ENCODE measurements at regions not wholly inside any gene's neighbourhood (a gene's known extent, or its start where the extent isn't known, plus 50 kb on each side); places are given as distances from the start of the nearest gene placed in this dataset.

DNA sequence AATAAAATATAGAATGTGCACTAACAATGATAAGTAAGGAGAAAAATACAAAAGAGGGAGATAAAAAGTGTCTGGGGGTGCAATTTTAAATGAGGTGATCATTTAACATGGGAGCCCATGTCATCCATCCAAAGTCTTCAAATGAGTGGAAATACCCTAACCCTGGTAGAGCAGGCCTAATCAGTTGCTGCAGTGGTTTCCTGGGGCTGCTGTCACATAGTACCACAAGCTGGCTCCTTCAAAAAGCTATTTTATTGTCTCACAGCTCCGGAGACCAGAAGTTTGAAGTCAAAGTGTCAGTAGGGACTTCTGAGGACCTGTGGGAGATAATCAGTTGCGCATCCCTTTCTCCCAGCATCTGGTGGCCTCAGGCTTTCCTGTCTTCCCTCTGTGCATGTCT is 717.9 kb downstream of the DIAPH3 start:
- H3F3A ChIP-seq (ENCODE audit: insufficient read depth, low read depth) = no peaks in the 10 kb centered on the region
- TF ChIP-seq CTCF (conservative IDR thresholded peaks at IDR 0.05) = no peak
- no peak for TF ChIP-seq EZH2 (IDR thresholded peaks at IDR 0.05; ENCODE audit: low read depth)
- ChIA-PET CTCF (no interaction called here), POLR2A (ENCODE audit: unreplicated experiment) (no interaction called here)
- intact Hi-C loops (cut with micrococcal nuclease; ENCODE audit: unreplicated experiment) = no loop called here
- H3K4me1 ChIP-seq (replicated peaks; ENCODE audit: insufficient read depth) = no peaks in the 10 kb centered on the region
- no peak overlapping the region for H2AFZ ChIP-seq
- H3K9me3 ChIP-seq (ENCODE audit: insufficient read depth, low read depth) = no peaks in the 10 kb centered on the region
- H3K27me3 ChIP-seq (ENCODE audit: insufficient read depth, low read depth) = no peaks in the 10 kb centered on the region
- H3K4me3 ChIP-seq = no peak overlapping the region
- H4K20me1 ChIP-seq (ENCODE audit: insufficient read depth) = no peaks in the 10 kb centered on the region
- H3K36me3 ChIP-seq (ENCODE audit: low read depth) = no peaks in the 10 kb centered on the region
- DNase-seq = no peak
- H3K4me2 ChIP-seq = no peak overlapping the region
- no TSS peak for BruUV-seq (replicated peaks)
- H3K79me2 ChIP-seq (ENCODE audit: low read depth) = no peaks in the 10 kb centered on the region
- H3K27ac ChIP-seq = no peak overlapping the region
- no peaks in the 10 kb centered on the region for H3K9me2 ChIP-seq (ENCODE audit: insufficient read depth)

DNA sequence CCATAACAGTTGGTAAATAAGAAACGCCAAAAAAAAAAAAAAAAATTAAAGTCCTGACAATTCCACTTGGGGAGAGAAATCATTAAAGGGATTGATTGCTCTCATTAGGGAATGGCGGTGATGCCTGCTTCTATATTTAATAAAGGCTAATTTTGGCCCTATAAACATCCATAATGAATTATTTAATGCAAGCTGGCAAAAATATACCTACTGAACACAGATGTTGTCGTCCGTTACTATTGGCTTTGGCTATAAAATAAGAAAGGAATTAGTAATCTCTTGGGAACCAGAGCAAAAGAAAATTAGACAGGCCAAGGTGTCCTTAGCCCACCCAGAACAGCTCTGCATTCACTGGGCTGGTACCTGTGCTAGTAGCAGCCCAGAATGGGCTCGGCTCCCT is 717.3 kb downstream of the DIAPH3 start:
- BruUV-seq (replicated peaks) = no TSS peak
- H3K4me1 ChIP-seq (replicated peaks; ENCODE audit: insufficient read depth) = no peaks in the 10 kb centered on the region

DNA sequence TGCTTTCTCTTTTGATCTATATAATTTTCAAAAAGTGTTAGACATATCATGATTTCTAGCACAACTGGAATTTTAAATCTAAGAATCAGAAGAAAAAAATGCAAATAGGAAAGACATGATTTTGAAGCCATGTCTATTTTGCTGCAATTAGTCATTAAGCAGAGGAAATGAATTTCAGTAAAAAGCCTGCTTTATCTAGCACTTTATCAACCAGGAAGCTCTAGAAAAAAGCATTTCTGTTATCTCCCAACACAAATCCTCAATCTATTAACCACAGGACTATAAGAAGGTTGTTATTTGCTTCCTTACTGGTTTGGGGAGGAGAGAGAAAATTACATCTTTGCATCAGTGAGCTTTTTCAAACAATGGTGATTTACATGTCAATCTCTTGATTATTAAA is 716.7 kb downstream of the DIAPH3 start:
- Histone ChIP-seq H3K4me3 (no peak overlapping the region), H3K9me3 (ENCODE audit: insufficient read depth, low read depth) (no peaks in the 10 kb centered on the region), H3K4me1 (replicated peaks; ENCODE audit: insufficient read depth) (no peaks in the 10 kb centered on the region), H3K9me2 (ENCODE audit: insufficient read depth) (no peaks in the 10 kb centered on the region), H3K27me3 (ENCODE audit: insufficient read depth, low read depth) (no peaks in the 10 kb centered on the region), H2AFZ (no peak overlapping the region), H4K20me1 (ENCODE audit: insufficient read depth) (no peaks in the 10 kb centered on the region), H3K36me3 (ENCODE audit: low read depth) (no peaks in the 10 kb centered on the region), H3K27ac (no peak overlapping the region), H3K79me2 (ENCODE audit: low read depth) (no peaks in the 10 kb centered on the region), H3F3A (ENCODE audit: insufficient read depth, low read depth) (no peaks in the 10 kb centered on the region), H3K4me2 (no peak overlapping the region)
- intact Hi-C loops (cut with micrococcal nuclease; ENCODE audit: unreplicated experiment) = no loop called here
- CTCF ChIA-PET = no interaction called here
- POLR2A ChIA-PET (ENCODE audit: unreplicated experiment) = no interaction called here
- BruUV-seq (replicated peaks) = no TSS peak
- DNase-seq = no peak
- TF ChIP-seq EZH2 (IDR thresholded peaks at IDR 0.05; ENCODE audit: low read depth) = no peak
- TF ChIP-seq CTCF (conservative IDR thresholded peaks at IDR 0.05) = no peak

More for the DNA sequence above, 717.3 kb downstream of the DIAPH3 start:
- no peak overlapping the region for H3K4me3 ChIP-seq
- ChIA-PET POLR2A (ENCODE audit: unreplicated experiment) (no interaction called here), CTCF (no interaction called here)
- TF ChIP-seq EZH2 (IDR thresholded peaks at IDR 0.05; ENCODE audit: low read depth) (no peak), CTCF (conservative IDR thresholded peaks at IDR 0.05) (no peak)
- H3K9me3 ChIP-seq (ENCODE audit: insufficient read depth, low read depth) = no peaks in the 10 kb centered on the region
- H3K79me2 ChIP-seq (ENCODE audit: low read depth) = no peaks in the 10 kb centered on the region
- H3K27me3 ChIP-seq (ENCODE audit: insufficient read depth, low read depth) = no peaks in the 10 kb centered on the region
- H3K9me2 ChIP-seq (ENCODE audit: insufficient read depth) = no peaks in the 10 kb centered on the region
- H3K4me2 ChIP-seq = no peak overlapping the region
- no peaks in the 10 kb centered on the region for H3F3A ChIP-seq (ENCODE audit: insufficient read depth, low read depth)
- H3K36me3 ChIP-seq (ENCODE audit: low read depth) = no peaks in the 10 kb centered on the region
- DNase-seq = no peak
- no peak overlapping the region for H3K27ac ChIP-seq
- H2AFZ ChIP-seq = no peak overlapping the region
- H4K20me1 ChIP-seq (ENCODE audit: insufficient read depth) = no peaks in the 10 kb centered on the region
- intact Hi-C loops (cut with micrococcal nuclease; ENCODE audit: unreplicated experiment) = no loop called here
